ENCODE measurements at regions not wholly inside any gene's neighbourhood (a gene's known extent, or its start where the extent isn't known, plus 50 kb on each side); places are given as distances from the start of the nearest gene placed in this dataset.
A peak's percentile ranks its signal among the peaks of the same experiment; 100 is the strongest.

- no peak for DNase-seq
These were observed 78.3 kb upstream of the AOAH start for GRCh38 chr7:36802459-36803135.

GRCh38 chr7:36796850-36797536 lies 72.7 kb upstream of the AOAH start:
- DNase-seq, result no peak

GRCh38 chr7:36795451-36796021 lies 71.2 kb upstream of the AOAH start:
- peak; percentile 20 for DNase-seq

GRCh38 chr7:36794689-36795088 lies 70.4 kb upstream of the AOAH start:
- DNase-seq, result peak; percentile 91

GRCh38 chr7:36792421-36792820 lies 68.1 kb upstream of the AOAH start:
- DNase-seq, result no peak

- no peak for DNase-seq
These were observed 66.1 kb upstream of the AOAH start for GRCh38 chr7:36790311-36790787.

- no peak for DNase-seq
These were observed 64.7 kb upstream of the AOAH start for GRCh38 chr7:36788825-36789470.

- DNase-seq, result no peak
These were observed 63.7 kb upstream of the AOAH start for GRCh38 chr7:36787933-36788378.

GRCh38 chr7:36784991-36785940 lies 61.0 kb upstream of the AOAH start:
- no peak for DNase-seq

GRCh38 chr7:36781011-36781738 lies 56.9 kb upstream of the AOAH start:
- no peak for DNase-seq

GRCh38 chr7:36777855-36778254 lies 53.6 kb upstream of the AOAH start:
- no peak for DNase-seq

GRCh38 chr7:36777062-36777461 lies 52.8 kb upstream of the AOAH start:
- DNase-seq, result no peak

GRCh38 chr7:36775676-36776075 lies 51.4 kb upstream of the AOAH start:
- DNase-seq, result no peak

- DNase-seq, result no peak
These were observed 50.8 kb upstream of the AOAH start for GRCh38 chr7:36775061-36775620.
